ENCODE measurements at regions not wholly inside any gene's neighbourhood (a gene's known extent, or its start where the extent isn't known, plus 50 kb on each side); places are given as distances from the start of the nearest gene placed in this dataset.

- TF ChIP-seq USF2 (IDR thresholded peaks at IDR 0.05) (no peak), MAZ (IDR thresholded peaks at IDR 0.05; ENCODE audit: borderline replicate concordance, low read depth, low read length) (no peak)
These were observed 109.3 kb upstream of the PROKR2 start (continued) for GRCh38 chr20:5426026-5426425.

- POLR2A ChIA-PET = no interaction called here
- TF ChIP-seq HOXB13 (CRISPR knock-in tag; IDR thresholded peaks at IDR 0.05; ENCODE audit: low read depth) (no peak), HOXB5 (CRISPR knock-in tag; IDR thresholded peaks at IDR 0.05) (no peak), JUN (IDR thresholded peaks at IDR 0.05) (no peak), HEYL (CRISPR knock-in tag; IDR thresholded peaks at IDR 0.05) (no peak), CEBPB (IDR thresholded peaks at IDR 0.05) (no peak), ELK1 (IDR thresholded peaks at IDR 0.05; ENCODE audit: low read depth, low read length) (no peak), FOSB (CRISPR knock-in tag; IDR thresholded peaks at IDR 0.05) (no peak), PBX3 (IDR thresholded peaks at IDR 0.05) (no peak), NPAS2 (CRISPR knock-in tag; IDR thresholded peaks at IDR 0.05; ENCODE audit: borderline replicate concordance) (no peak), NFE2L2 (conservative IDR thresholded peaks at IDR 0.05; ENCODE audit: low read length) (no peak), ZNF302 (CRISPR knock-in tag; IDR thresholded peaks at IDR 0.05) (no peak)
These were observed 99.3 kb upstream of the PROKR2 start for GRCh38 chr20:5416086-5416485.

GRCh38 chr20:5413394-5413793 is 96.6 kb upstream of the PROKR2 start:
- DNase-seq (ENCODE audit: low read depth in 1 of 2, low spot score in 1 of 2) = no peak
- no peak for ATAC-seq
- Histone ChIP-seq H3K27ac (no peak overlapping the region), H3K4me2 (no peak overlapping the region), H3K4me3 (no peak overlapping the region), H3K9me3 (peaks cover 2% of the 10 kb centered on the region; the same call in 2 of the 3 replicates), H3K4me1 (no peaks in the 10 kb centered on the region)
- 48% methylated on average over 3 of the region's 3 CpGs for WGBS (ENCODE audit: missing lambda C conversion rate)
- TF ChIP-seq ESRRA (IDR thresholded peaks at IDR 0.05; ENCODE audit: borderline replicate concordance, low read length) (no peak), ZSCAN20 (CRISPR knock-in tag; IDR thresholded peaks at IDR 0.05) (no peak), ELK1 (IDR thresholded peaks at IDR 0.05; ENCODE audit: low read depth, low read length) (no peak), CEBPB (IDR thresholded peaks at IDR 0.05) (no peak), USF2 (IDR thresholded peaks at IDR 0.05) (no peak), HOXB13 (CRISPR knock-in tag; IDR thresholded peaks at IDR 0.05; ENCODE audit: low read depth) (no peak), ATOH8 (CRISPR knock-in tag; IDR thresholded peaks at IDR 0.05; ENCODE audit: low read depth) (no peak), MAX (IDR thresholded peaks at IDR 0.05) (no peak), ZNF302 (CRISPR knock-in tag; IDR thresholded peaks at IDR 0.05) (no peak), KDM5A (IDR thresholded peaks at IDR 0.05) (no peak), RCOR1 (IDR thresholded peaks at IDR 0.05; ENCODE audit: low read depth, low read length) (no peak), HOXA7 (CRISPR knock-in tag; IDR thresholded peaks at IDR 0.05) (no peak), MAFK (IDR thresholded peaks at IDR 0.05; ENCODE audit: partially characterized antibody) (no peak)
- no peak for FAIRE-seq
- ChIA-PET CTCF (interaction anchor here (1.1 to 1.5 kb wide), 2 partner anchors 11 to 33 kb away, joined by 3 read pairs; no protein-coding TSS in a partner anchor), POLR2A (no interaction called here)

More at GRCh38 chr20:5416086-5416485, 99.3 kb upstream of the PROKR2 start:
- DNase-seq (ENCODE audit: low read depth in 1 of 2, low spot score in 1 of 2) = no peak
- no peak overlapping the region for H3K27ac ChIP-seq
- H3K4me1 ChIP-seq = no peaks in the 10 kb centered on the region
- CTCF ChIA-PET = interaction anchor here (1.5 kb wide), 1 partner anchor 32 kb away, joined by 7 read pairs; no protein-coding TSS in a partner anchor
- no peak overlapping the region for H3K4me3 ChIP-seq
- WGBS (ENCODE audit: missing lambda C conversion rate) = 38% methylated on average over 5 of the region's 5 CpGs
- peaks cover 2% of the 10 kb centered on the region; the same call in 2 of the 3 replicates for H3K9me3 ChIP-seq
- ATAC-seq = no peak
- no peak overlapping the region for H3K4me2 ChIP-seq
- FAIRE-seq = no peak
